Anterior cingulate cortex (tissue), 58 donors: ENCODE measurements at regions not wholly inside any gene's neighbourhood (a gene's known extent, or its start where the extent isn't known, plus 50 kb on each side); places are given as distances from the start of the nearest gene placed in this dataset.
"Not testable (repeated sequence)": the region's sequence is repeated elsewhere in the genome, so short reads cannot be mapped to it uniquely, and the experiment has no call there.

Experiments used
- DNase-seq, 58 donors: peaks; one replicate each; lab custom pipeline; 2025; lab: John Stamatoyannopoulos, UW

- DNase-seq, result no peak
Observed at GRCh38 chr4:178136736-178137345, 694.6 kb upstream of the AGA start.

GRCh38 chr4:178137732-178138471 lies 695.7 kb upstream of the AGA start:
- DNase-seq, result no peak

GRCh38 chr4:178138491-178138890 lies 696.3 kb upstream of the AGA start:
- DNase-seq, result no peak

- no peak for DNase-seq
Observed at GRCh38 chr4:178140326-178140915, 698.2 kb upstream of the AGA start.

- no peak for DNase-seq
Observed at GRCh38 chr4:178142724-178143123, 700.5 kb upstream of the AGA start.

GRCh38 chr4:178148106-178148505 lies 705.9 kb upstream of the AGA start:
- no peak for DNase-seq

GRCh38 chr4:178165251-178165950 lies 723.2 kb upstream of the AGA start:
- no peak for DNase-seq

- DNase-seq, result no peak
Observed at GRCh38 chr4:178165951-178166308, 723.7 kb upstream of the AGA start.

- no peak for DNase-seq
Observed at GRCh38 chr4:178173771-178174170, 731.5 kb upstream of the AGA start.

- DNase-seq, result no peak
Observed at GRCh38 chr4:178174756-178175155, 732.5 kb upstream of the AGA start.

- DNase-seq, result no peak
Observed at GRCh38 chr4:178185517-178185916, 743.3 kb upstream of the AGA start.

- no peak for DNase-seq
Observed at GRCh38 chr4:178192611-178193010, 750.4 kb upstream of the AGA start.

- no peak for DNase-seq
Observed at GRCh38 chr4:178196751-178197374, 754.6 kb upstream of the AGA start.

- no peak for DNase-seq
Observed at GRCh38 chr4:178198691-178199090, 756.5 kb upstream of the AGA start.

GRCh38 chr4:178202422-178202821 lies 760.2 kb upstream of the AGA start:
- no peak for DNase-seq

- DNase-seq, result no peak
Observed at GRCh38 chr4:178205826-178206225, 763.6 kb upstream of the AGA start.

- no peak for DNase-seq
Observed at GRCh38 chr4:178215309-178215708, 773.1 kb upstream of the AGA start.

GRCh38 chr4:178215763-178216162 lies 773.5 kb upstream of the AGA start:
- no peak for DNase-seq

GRCh38 chr4:178226421-178226820 lies 784.2 kb upstream of the AGA start:
- DNase-seq, result not testable (repeated sequence)

- DNase-seq, result no peak
Observed at GRCh38 chr4:178233906-178234305, 791.7 kb upstream of the AGA start.

GRCh38 chr4:178240891-178241290 lies 798.7 kb upstream of the AGA start:
- DNase-seq, result no peak
